ENCODE measurements at regions not wholly inside any gene's neighbourhood (a gene's known extent, or its start where the extent isn't known, plus 50 kb on each side); places are given as distances from the start of the nearest gene placed in this dataset.

GRCh38 chr6:12420626-12421025 is 130.5 kb downstream of the EDN1 start:
- TF ChIP-seq, protein P1, sequence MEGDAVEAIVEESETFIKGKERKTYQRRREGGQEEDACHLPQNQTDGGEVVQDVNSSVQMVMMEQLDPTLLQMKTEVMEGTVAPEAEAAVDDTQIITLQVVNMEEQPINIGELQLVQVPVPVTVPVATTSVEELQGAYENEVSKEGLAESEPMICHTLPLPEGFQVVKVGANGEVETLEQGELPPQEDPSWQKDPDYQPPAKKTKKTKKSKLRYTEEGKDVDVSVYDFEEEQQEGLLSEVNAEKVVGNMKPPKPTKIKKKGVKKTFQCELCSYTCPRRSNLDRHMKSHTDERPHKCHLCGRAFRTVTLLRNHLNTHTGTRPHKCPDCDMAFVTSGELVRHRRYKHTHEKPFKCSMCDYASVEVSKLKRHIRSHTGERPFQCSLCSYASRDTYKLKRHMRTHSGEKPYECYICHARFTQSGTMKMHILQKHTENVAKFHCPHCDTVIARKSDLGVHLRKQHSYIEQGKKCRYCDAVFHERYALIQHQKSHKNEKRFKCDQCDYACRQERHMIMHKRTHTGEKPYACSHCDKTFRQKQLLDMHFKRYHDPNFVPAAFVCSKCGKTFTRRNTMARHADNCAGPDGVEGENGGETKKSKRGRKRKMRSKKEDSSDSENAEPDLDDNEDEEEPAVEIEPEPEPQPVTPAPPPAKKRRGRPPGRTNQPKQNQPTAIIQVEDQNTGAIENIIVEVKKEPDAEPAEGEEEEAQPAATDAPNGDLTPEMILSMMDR (IDR thresholded peaks at IDR 0.05), result no peak
- TF ChIP-seq EZH2phosphoT487 (IDR thresholded peaks at IDR 0.05), result no peak
- no peak for TF ChIP-seq EZH2 (IDR thresholded peaks at IDR 0.05)
